Heart right ventricle (tissue), 16 donors: ENCODE measurements at regions not wholly inside any gene's neighbourhood (a gene's known extent, or its start where the extent isn't known, plus 50 kb on each side); places are given as distances from the start of the nearest gene placed in this dataset.

ENCODE experiments used
- ATAC-seq, 8 donors: fragments of 200-7000 bp; cut with Tn5 transposase; one replicate each; pipeline ENCODE4 v1.9.1; 2020; ENCODE audit warnings: mild to moderate bottlenecking in 8 of 8, moderate library complexity in 8 of 8, moderate number of reproducible peaks in 1 of 8
- DNase-seq, 2 donors: peaks; one replicate each; pipeline ENCODE4 v3.0.0-alpha.2; 2020
- H3K27ac ChIP-seq, 10 donors: fragments of 200-600 bp; sonication (generic) in 2 of 10; one replicate each; pipeline versions ENCODE4 v1.5.0 to v1.8.0; 2020 to 2022; ENCODE audit warnings: mild to moderate bottlenecking in 3 of 10
- H3K27me3 ChIP-seq, 7 donors: fragments of 200-600 bp; one replicate each; pipeline ENCODE4 v1.8.0; 2021 to 2022; ENCODE audit warnings: mild to moderate bottlenecking in 2 of 7
- H3K36me3 ChIP-seq, 9 donors: fragments of 200-600 bp; sonication (generic) in 1 of 9; one replicate each; pipeline versions ENCODE4 v1.5.0 to v1.8.0; 2020 to 2022; ENCODE audit warnings: mild to moderate bottlenecking in 2 of 9
- H3K4me1 ChIP-seq, 9 donors: fragments of 200-600 bp; sonication (generic) in 1 of 9; one replicate each; pipeline versions ENCODE4 v1.5.0 to v1.8.0; 2020 to 2022; ENCODE audit warnings: mild to moderate bottlenecking in 4 of 9
- H3K4me3 ChIP-seq, 10 donors: fragments of 200-600 bp; sonication (generic) in 2 of 10; one replicate each; pipeline versions ENCODE4 v1.5.0 to v1.8.0; 2020 to 2022; ENCODE audit warnings: mild to moderate bottlenecking in 7 of 10, moderate library complexity in 2 of 10
- H3K9me3 ChIP-seq, 11 donors: fragments of 200-600 bp in 10 of 11; sonication (generic) in 2 of 11; one replicate each; pipeline versions ENCODE4 v1.5.0 to v1.8.0; 2013 to 2022; ENCODE audit warnings: mild to moderate bottlenecking in 2 of 11, control low read depth in 1 of 11, moderate library complexity in 1 of 11
- WGBS, 2 donors: extraction: QIAGEN DNeasy Blood & Tissue Kit; methylation state at CpG; one replicate each; pipeline ENCODE4 v1.1.7; 2013; ENCODE audit warnings: inconsistent platforms in 1 of 2; 5-methylcytosine and 5-hydroxymethylcytosine counted together
- intact Hi-C, 10 donors: fragments of 100-400 bp; cut with DNase I; formaldehyde crosslinking; loops; one replicate each; pipeline versions ENCODE4 v1.11.1 to v1.14.2; 2022
- TF ChIP-seq, protein P1 (sequence below), 9 donors: fragments of 200-600 bp; sonication (generic) in 2 of 9; IDR thresholded peaks; one replicate each; pipeline versions ENCODE4 v1.5.0 to v1.8.0; 2021 to 2022; ENCODE audit warnings: antibody characterized with exemption in 9 of 9, mild to moderate bottlenecking in 5 of 9, moderate library complexity in 1 of 9
- donor health status: Arrhythmogenic right ventricular cardiomyopathy.
- donor health status: ischemic (EF 13 %, LVEDD 7.1; RV severe dilation, severe dysfunction).
- donor health status: healthy with polysubstance abuse.
- donor health status: DM: no; HTN: yes; CAD: no.
- donor health status: DM: no; HTN: no; CAD: no.
- donor health status: ischemic (EF 25% LVEDD 6.9; RV normal size, moderate dysfunction).
- donor health status: ischemic (EF 25% LVEDD 5.7; RV mildly dilated, moderate dysfunction).
- donor health status: healthy.
- donor health status: DM: yes; HTN: yes; CAD: no.
- donor health status: Ischemic cardiomyopathy.
- donor health status: ischemic (EF 35%, LVEDD 5.7; RV mildly dilated, moderate dysfunction).
- donor health status: nonischemic (EF 11% LVEDD 7.7; RV severe dilation, severe dysfunction).
- donor health status: DM: yes; HTN: yes; CAD: no.
- donor health status: PGD.
- donor health status: ischemic (EF 29% LVEDD 5.4; RV normal size, mild dysfunction).
- donor health status: nonischemic (EF 23%, LVEDD 6.1; RV moderate dilation, normal function).

DNA sequence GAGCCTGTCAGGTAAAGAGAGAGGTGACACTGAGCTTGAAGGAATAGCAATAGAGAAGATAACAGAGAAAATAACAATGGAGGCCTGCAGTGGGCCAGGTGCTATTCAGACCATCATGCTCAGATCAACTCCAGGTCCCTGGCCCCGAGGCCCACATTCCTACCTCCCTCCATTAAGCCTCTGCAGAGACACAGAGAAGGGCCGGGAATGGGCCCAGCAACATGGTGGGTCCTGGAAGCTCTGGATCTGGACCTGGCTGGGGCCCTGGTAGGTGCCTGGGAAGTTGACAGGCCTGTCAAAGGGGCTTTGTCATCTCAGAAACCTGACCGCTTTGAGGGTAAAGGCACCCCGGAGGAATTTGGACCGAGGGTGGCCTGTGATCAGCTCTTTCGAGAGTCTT lies 159.7 kb upstream of the GLI2 start:
- Histone ChIP-seq H3K9me3 (no peaks in the 10 kb centered on the region), H3K36me3 (no peaks in the 10 kb centered on the region), H3K4me3 (no peak overlapping the region), H3K27ac (peak overlapping the region in 6 of 10 donors; percentile 61 to 83 (median 73)), H3K27me3 (peaks cover 0 to 15% (median 0%) of the 10 kb centered on the region in 7 donors), H3K4me1 (peaks cover 8 to 44% (median 27%) of the 10 kb centered on the region in 9 donors)
- intact Hi-C loops = no loop called here
- DNase-seq (no peak), ATAC-seq (no peak)
- 95 to 96% methylated on average over 6 of the region's 6 CpGs for WGBS, 2 donors
- TF ChIP-seq, protein P1, sequence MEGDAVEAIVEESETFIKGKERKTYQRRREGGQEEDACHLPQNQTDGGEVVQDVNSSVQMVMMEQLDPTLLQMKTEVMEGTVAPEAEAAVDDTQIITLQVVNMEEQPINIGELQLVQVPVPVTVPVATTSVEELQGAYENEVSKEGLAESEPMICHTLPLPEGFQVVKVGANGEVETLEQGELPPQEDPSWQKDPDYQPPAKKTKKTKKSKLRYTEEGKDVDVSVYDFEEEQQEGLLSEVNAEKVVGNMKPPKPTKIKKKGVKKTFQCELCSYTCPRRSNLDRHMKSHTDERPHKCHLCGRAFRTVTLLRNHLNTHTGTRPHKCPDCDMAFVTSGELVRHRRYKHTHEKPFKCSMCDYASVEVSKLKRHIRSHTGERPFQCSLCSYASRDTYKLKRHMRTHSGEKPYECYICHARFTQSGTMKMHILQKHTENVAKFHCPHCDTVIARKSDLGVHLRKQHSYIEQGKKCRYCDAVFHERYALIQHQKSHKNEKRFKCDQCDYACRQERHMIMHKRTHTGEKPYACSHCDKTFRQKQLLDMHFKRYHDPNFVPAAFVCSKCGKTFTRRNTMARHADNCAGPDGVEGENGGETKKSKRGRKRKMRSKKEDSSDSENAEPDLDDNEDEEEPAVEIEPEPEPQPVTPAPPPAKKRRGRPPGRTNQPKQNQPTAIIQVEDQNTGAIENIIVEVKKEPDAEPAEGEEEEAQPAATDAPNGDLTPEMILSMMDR (IDR thresholded peaks at IDR 0.05) = no peak

DNA sequence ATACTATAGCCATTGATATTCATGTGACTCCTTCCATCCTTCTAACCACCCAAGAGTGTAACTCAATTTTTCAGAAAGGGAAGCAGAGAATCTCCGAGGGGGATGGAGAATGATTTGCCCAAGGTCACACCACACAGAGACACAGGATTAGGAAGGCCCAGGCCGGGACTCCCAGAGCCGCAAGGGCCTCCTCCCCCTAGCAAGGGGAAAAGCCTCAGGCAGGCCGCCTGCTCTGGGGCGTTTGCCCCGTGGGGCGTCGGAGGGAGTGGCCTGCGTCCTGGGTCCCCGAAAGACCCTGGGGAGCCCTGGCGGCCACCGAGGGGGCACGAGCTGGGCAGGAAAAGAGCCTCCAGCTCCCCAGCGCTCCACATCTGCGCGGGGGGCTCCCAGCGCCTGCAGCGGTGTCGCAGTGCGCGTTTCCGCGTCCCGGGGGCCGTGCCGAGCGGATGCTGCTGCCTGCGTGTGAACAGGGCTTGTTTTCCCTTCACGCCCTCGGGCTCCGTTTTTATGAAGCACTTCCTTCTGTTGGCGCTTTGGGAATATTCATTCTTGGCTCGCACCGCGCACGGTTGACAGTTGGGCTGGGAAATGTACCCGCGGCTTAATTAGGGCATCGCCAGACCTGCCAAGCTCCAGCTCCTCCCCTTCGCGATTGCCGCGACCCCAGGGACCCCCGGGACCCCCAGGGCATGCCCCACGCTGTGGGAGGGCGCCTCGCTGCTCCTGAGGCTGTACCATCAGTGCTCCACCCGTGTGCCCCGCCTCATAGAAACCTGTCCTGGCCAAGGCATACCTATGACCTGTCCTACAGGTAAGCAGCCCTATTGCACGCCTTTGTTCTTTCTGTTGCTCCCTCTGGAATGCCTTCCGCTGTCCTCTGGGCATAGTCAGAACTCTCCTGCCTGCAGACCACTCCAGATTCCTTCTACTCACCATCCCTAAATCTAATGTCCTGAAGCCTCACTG lies 158.9 kb upstream of the GLI2 start:
- Histone ChIP-seq H3K27me3 (peaks cover 0 to 15% (median 0%) of the 10 kb centered on the region in 7 donors), H3K9me3 (no peaks in the 10 kb centered on the region), H3K27ac (peak overlapping the region in 7 of 10 donors; percentile 26 to 83 (median 72)), H3K4me3 (peak overlapping the region in 9 of 10 donors; percentile 26 to 51 (median 42)), H3K4me1 (peaks cover 8 to 44% (median 27%) of the 10 kb centered on the region in 9 donors), H3K36me3 (no peaks in the 10 kb centered on the region)
- intact Hi-C loops = no loop called here
- TF ChIP-seq, protein P1 (IDR thresholded peaks at IDR 0.05) = no peak
- DNase-seq (peak; percentile 56 to 68), ATAC-seq (peak; percentile 67 to 90 (median 80))
- 10 to 12% methylated on average over 51 of the region's 51 CpGs for WGBS, 2 donors

DNA sequence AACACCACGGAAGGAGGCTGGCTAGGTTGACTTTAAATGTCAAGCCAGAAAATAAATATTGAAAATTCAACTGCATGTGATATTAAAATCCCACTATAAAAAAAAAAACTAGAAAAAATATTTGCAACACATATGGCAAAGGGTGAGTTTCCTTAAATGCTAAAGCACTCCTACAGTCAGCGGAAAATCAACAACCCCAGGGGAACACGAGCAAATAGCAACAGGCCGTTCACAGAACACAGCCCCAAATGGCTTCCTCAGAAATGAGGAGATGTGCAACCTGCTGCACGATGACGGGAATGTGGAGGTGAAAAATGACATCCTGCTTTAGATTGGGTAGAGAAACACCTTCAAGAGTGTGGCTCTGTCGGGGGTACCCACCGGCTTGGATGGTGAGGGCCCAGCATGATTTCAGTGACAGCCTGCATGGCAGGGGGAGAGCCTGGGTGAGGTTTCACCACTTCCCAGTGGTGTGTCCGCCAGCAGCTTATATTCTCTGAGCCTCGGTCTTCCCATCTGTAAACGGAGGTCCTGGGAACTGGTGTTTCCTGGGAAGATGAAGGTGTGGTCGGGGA lies 157.9 kb upstream of the GLI2 start:
- Histone ChIP-seq H3K27me3 (peaks cover 0 to 15% (median 0%) of the 10 kb centered on the region in 7 donors), H3K36me3 (no peaks in the 10 kb centered on the region), H3K4me1 (peaks cover 8 to 44% (median 27%) of the 10 kb centered on the region in 9 donors), H3K9me3 (peaks cover 0 to 7% (median 0%) of the 10 kb centered on the region in 11 donors), H3K4me3 (no peak overlapping the region), H3K27ac (peak overlapping the region in 2 of 10 donors; percentile 74 to 83)
- TF ChIP-seq, protein P1 (IDR thresholded peaks at IDR 0.05) = no peak
- intact Hi-C loops = no loop called here
- ATAC-seq (no peak), DNase-seq (no peak)
- 86 to 87% methylated on average over 12 of the region's 12 CpGs for WGBS, 2 donors

DNA sequence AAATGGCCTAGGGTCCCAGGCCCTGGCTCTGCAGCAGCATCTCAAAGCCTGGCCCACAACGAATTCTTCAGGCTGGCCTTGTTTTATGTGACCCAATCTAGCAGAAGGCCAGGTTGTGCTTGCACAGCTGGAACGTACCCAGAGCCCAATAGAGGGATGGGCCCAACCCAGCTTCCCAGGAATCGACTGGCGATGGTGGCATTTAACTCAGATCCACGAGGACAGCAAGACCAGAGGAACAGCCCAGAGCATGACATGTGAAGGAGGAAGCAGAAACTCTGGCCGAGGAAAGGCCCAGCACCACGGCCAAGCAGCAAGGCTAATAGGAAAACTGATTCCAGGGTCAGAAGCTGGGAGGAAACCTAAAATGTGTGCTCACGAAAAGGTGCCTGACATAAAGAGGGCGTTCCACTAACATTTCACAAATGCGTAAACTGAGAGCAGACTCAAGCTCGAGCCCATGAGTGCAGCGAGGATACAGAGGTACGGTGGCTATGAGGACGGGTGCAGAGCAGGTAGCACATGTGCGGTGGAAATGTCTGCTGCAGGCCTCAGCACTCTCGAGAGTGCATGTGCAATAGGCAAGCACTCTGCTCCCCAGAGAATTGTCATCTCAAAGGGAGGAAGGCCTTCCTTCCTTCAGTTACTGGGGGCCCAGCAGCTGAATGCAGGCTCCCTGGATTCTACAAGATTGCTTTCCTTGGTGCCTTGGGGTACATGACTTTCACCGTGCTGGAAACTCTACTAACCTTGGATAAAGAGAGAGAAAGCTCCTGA lies 156.9 kb upstream of the GLI2 start:
- 80 to 94% methylated on average over 17 of the region's 17 CpGs for WGBS, 2 donors
- intact Hi-C loops = no loop called here
- TF ChIP-seq, protein P1 (IDR thresholded peaks at IDR 0.05) = no peak
- Histone ChIP-seq H3K27me3 (peaks cover 0 to 15% (median 0%) of the 10 kb centered on the region in 7 donors), H3K9me3 (peaks cover 0 to 12% (median 0%) of the 10 kb centered on the region in 11 donors), H3K27ac (no peak overlapping the region), H3K36me3 (no peaks in the 10 kb centered on the region), H3K4me3 (no peak overlapping the region), H3K4me1 (peaks cover 8 to 36% (median 21%) of the 10 kb centered on the region in 9 donors)
- no peak for DNase-seq
- ATAC-seq = no peak
